GM19324 (cell line): ENCODE measurements at regions not wholly inside any gene's neighbourhood (a gene's known extent, or its start where the extent isn't known, plus 50 kb on each side); places are given as distances from the start of the nearest gene placed in this dataset.
"Not testable (repeated sequence)": the region's sequence is repeated elsewhere in the genome, so short reads cannot be mapped to it uniquely, and the experiment has no call there.

Source experiments
- ATAC-seq: cut with Tn5 transposase; IDR thresholded peaks from one replicate; pipeline ENCODE4 v1.9.1; 2021; ENCODE audit warnings: mild to moderate bottlenecking, moderate library complexity; ENCODE audit not compliant: unreplicated experiment, low FRiP score

- not testable (repeated sequence) for ATAC-seq
Measured at GRCh38 chr16:33913601-33914000, 454.2 kb downstream of the TP53TG3F start.

GRCh38 chr16:33920761-33921545 is 461.5 kb downstream of the TP53TG3F start:
- ATAC-seq: not testable (repeated sequence)

GRCh38 chr16:33922914-33923313 is 463.5 kb downstream of the TP53TG3F start:
- ATAC-seq: not testable (repeated sequence)

GRCh38 chr16:33928026-33928425 is 468.6 kb downstream of the TP53TG3F start:
- ATAC-seq: not testable (repeated sequence)

- ATAC-seq: not testable (repeated sequence)
Measured at GRCh38 chr16:33932191-33932590, 472.8 kb downstream of the TP53TG3F start.

GRCh38 chr16:33933039-33933438 is 473.6 kb downstream of the TP53TG3F start:
- not testable (repeated sequence) for ATAC-seq

- not testable (repeated sequence) for ATAC-seq
Measured at GRCh38 chr16:33935766-33936165, 476.4 kb downstream of the TP53TG3F start.

GRCh38 chr16:33938097-33938496 is 478.7 kb downstream of the TP53TG3F start:
- ATAC-seq: not testable (repeated sequence)

- ATAC-seq: not testable (repeated sequence)
Measured at GRCh38 chr16:33961536-33961935, 502.1 kb downstream of the TP53TG3F start.

- ATAC-seq: not testable (repeated sequence)
Measured at GRCh38 chr16:33965534-33965933, 506.1 kb downstream of the TP53TG3F start.

GRCh38 chr16:33966855-33967254 is 507.4 kb downstream of the TP53TG3F start:
- ATAC-seq: not testable (repeated sequence)

- not testable (repeated sequence) for ATAC-seq
Measured at GRCh38 chr16:33974557-33974956, 515.1 kb downstream of the TP53TG3F start.

- not testable (repeated sequence) for ATAC-seq
Measured at GRCh38 chr16:33975744-33976143, 516.3 kb downstream of the TP53TG3F start.

GRCh38 chr16:33976521-33976920 is 517.1 kb downstream of the TP53TG3F start:
- not testable (repeated sequence) for ATAC-seq

- not testable (repeated sequence) for ATAC-seq
Measured at GRCh38 chr16:33978784-33979183, 519.4 kb downstream of the TP53TG3F start.

GRCh38 chr16:33979613-33980012 is 520.2 kb downstream of the TP53TG3F start:
- not testable (repeated sequence) for ATAC-seq

GRCh38 chr16:33980736-33981135 is 521.3 kb downstream of the TP53TG3F start:
- not testable (repeated sequence) for ATAC-seq

GRCh38 chr16:33984428-33984827 is 525.0 kb downstream of the TP53TG3F start:
- not testable (repeated sequence) for ATAC-seq

- ATAC-seq: not testable (repeated sequence)
Measured at GRCh38 chr16:33986521-33986920, 527.1 kb downstream of the TP53TG3F start.

GRCh38 chr16:33987348-33987963 is 528.0 kb downstream of the TP53TG3F start:
- ATAC-seq: not testable (repeated sequence)

GRCh38 chr16:33988012-33988411 is 528.6 kb downstream of the TP53TG3F start:
- ATAC-seq: not testable (repeated sequence)

GRCh38 chr16:33990488-33990887 is 531.1 kb downstream of the TP53TG3F start:
- not testable (repeated sequence) for ATAC-seq
